HG03558 (cell line): ENCODE measurements at regions not wholly inside any gene's neighbourhood (a gene's known extent, or its start where the extent isn't known, plus 50 kb on each side); places are given as distances from the start of the nearest gene placed in this dataset.
A peak's percentile ranks its signal among the peaks of the same experiment; 100 is the strongest.
"Not testable (repeated sequence)": the region's sequence is repeated elsewhere in the genome, so short reads cannot be mapped to it uniquely, and the experiment has no call there.

Experiments
- ATAC-seq: cut with Tn5 transposase; IDR thresholded peaks from one replicate; pipeline ENCODE4 v1.9.1; 2021; ENCODE audit warnings: moderate number of reproducible peaks; ENCODE audit not compliant: unreplicated experiment; ENCODE audit errors: extremely low read depth

- ATAC-seq, result no peak
These were observed 592.7 kb upstream of the VRK2 start for GRCh38 chr2:57453945-57454344.

GRCh38 chr2:57460396-57461276 lies 586.0 kb upstream of the VRK2 start:
- ATAC-seq, result no peak

- ATAC-seq, result no peak
These were observed 585.0 kb upstream of the VRK2 start for GRCh38 chr2:57461624-57462023.

GRCh38 chr2:57465067-57465466 lies 581.5 kb upstream of the VRK2 start:
- no peak for ATAC-seq

- no peak for ATAC-seq
These were observed 580.6 kb upstream of the VRK2 start for GRCh38 chr2:57465967-57466366.

GRCh38 chr2:57475391-57475790 lies 571.2 kb upstream of the VRK2 start:
- no peak for ATAC-seq

GRCh38 chr2:57479981-57480380 lies 566.6 kb upstream of the VRK2 start:
- ATAC-seq, result no peak

GRCh38 chr2:57488061-57488460 lies 558.5 kb upstream of the VRK2 start:
- ATAC-seq, result no peak

- no peak for ATAC-seq
These were observed 555.9 kb upstream of the VRK2 start for GRCh38 chr2:57490741-57491140.

- ATAC-seq, result no peak
These were observed 555.4 kb upstream of the VRK2 start for GRCh38 chr2:57491213-57491612.

- ATAC-seq, result not testable (repeated sequence)
These were observed 552.6 kb upstream of the VRK2 start for GRCh38 chr2:57493966-57494365.

GRCh38 chr2:57497489-57498096 lies 549.0 kb upstream of the VRK2 start:
- ATAC-seq, result no peak

GRCh38 chr2:57504787-57505186 lies 541.8 kb upstream of the VRK2 start:
- ATAC-seq, result no peak

GRCh38 chr2:57509189-57509588 lies 537.4 kb upstream of the VRK2 start:
- ATAC-seq, result no peak

GRCh38 chr2:57510704-57511103 lies 535.9 kb upstream of the VRK2 start:
- no peak for ATAC-seq

GRCh38 chr2:57515366-57515765 lies 531.2 kb upstream of the VRK2 start:
- no peak for ATAC-seq

GRCh38 chr2:57516698-57517340 lies 529.8 kb upstream of the VRK2 start:
- ATAC-seq, result peak; percentile 88

GRCh38 chr2:57523304-57523703 lies 523.3 kb upstream of the VRK2 start:
- ATAC-seq, result no peak

- ATAC-seq, result no peak
These were observed 518.9 kb upstream of the VRK2 start for GRCh38 chr2:57527685-57528084.

- no peak for ATAC-seq
These were observed 518.1 kb upstream of the VRK2 start for GRCh38 chr2:57528499-57528898.

GRCh38 chr2:57534358-57534757 lies 512.2 kb upstream of the VRK2 start:
- ATAC-seq, result no peak
